ENCODE measurements at regions not wholly inside any gene's neighbourhood (a gene's known extent, or its start where the extent isn't known, plus 50 kb on each side); places are given as distances from the start of the nearest gene placed in this dataset.

GRCh38 chr2:60271131-60271530 lies 282.3 kb downstream of the BCL11A start:
- no peak for DNase-seq (ENCODE audit: low spot score in 2 of 2)
- Mint-ChIP-seq H3K4me1 (no peaks in the 10 kb centered on the region), H3K9me3 (peaks cover 4% of the 10 kb centered on the region), H3K27ac (no peak overlapping the region), H3K4me3 (no peak overlapping the region), H3K36me3 (no peaks in the 10 kb centered on the region)
- ATAC-seq = no peak

- ATAC-seq = no peak
- Mint-ChIP-seq H3K4me1 (no peaks in the 10 kb centered on the region), H3K36me3 (no peaks in the 10 kb centered on the region), H3K27ac (no peak overlapping the region), H3K4me3 (no peak overlapping the region), H3K9me3 (peaks cover 10% of the 10 kb centered on the region)
- no peak for DNase-seq (ENCODE audit: low spot score in 2 of 2)
Observed at GRCh38 chr2:60268661-60269060, 284.8 kb downstream of the BCL11A start.

GRCh38 chr2:60268032-60268431 lies 285.4 kb downstream of the BCL11A start:
- H3K4me1 Mint-ChIP-seq = no peaks in the 10 kb centered on the region

GRCh38 chr2:60267122-60267521 lies 286.3 kb downstream of the BCL11A start:
- no peak for DNase-seq (ENCODE audit: low spot score in 2 of 2)
- no peak for ATAC-seq
- no peaks in the 10 kb centered on the region for H3K4me1 Mint-ChIP-seq
- no peak overlapping the region for H3K4me3 Mint-ChIP-seq
- H3K9me3 Mint-ChIP-seq = peaks cover 7% of the 10 kb centered on the region
- no peaks in the 10 kb centered on the region for H3K36me3 Mint-ChIP-seq
- no peak overlapping the region for H3K27ac Mint-ChIP-seq

More at GRCh38 chr2:60268032-60268431, 285.4 kb downstream of the BCL11A start:
- Mint-ChIP-seq H3K4me3 (no peak overlapping the region), H3K36me3 (no peaks in the 10 kb centered on the region), H3K9me3 (peaks cover 8% of the 10 kb centered on the region), H3K27ac (no peak overlapping the region)
- no peak for ATAC-seq
- DNase-seq (ENCODE audit: low spot score in 2 of 2) = no peak

- no peak for DNase-seq (ENCODE audit: low spot score in 2 of 2)
- no peak for ATAC-seq
- Mint-ChIP-seq H3K9me3 (peaks cover 7% of the 10 kb centered on the region), H3K4me3 (no peak overlapping the region), H3K4me1 (no peaks in the 10 kb centered on the region), H3K27ac (no peak overlapping the region), H3K36me3 (no peaks in the 10 kb centered on the region)
Observed at GRCh38 chr2:60262178-60262577, 291.3 kb downstream of the BCL11A start.

GRCh38 chr2:60260639-60261296 lies 292.7 kb downstream of the BCL11A start:
- no peak for DNase-seq (ENCODE audit: low spot score in 2 of 2)

GRCh38 chr2:60259781-60260180 lies 293.7 kb downstream of the BCL11A start:
- Mint-ChIP-seq H3K27ac (no peak overlapping the region), H3K4me1 (no peaks in the 10 kb centered on the region), H3K4me3 (no peak overlapping the region), H3K36me3 (no peaks in the 10 kb centered on the region), H3K9me3 (peaks cover 4% of the 10 kb centered on the region)
- DNase-seq (ENCODE audit: low spot score in 2 of 2) (no peak), ATAC-seq (no peak)

More at GRCh38 chr2:60260639-60261296, 292.7 kb downstream of the BCL11A start:
- H3K27ac Mint-ChIP-seq = no peak overlapping the region
- H3K36me3 Mint-ChIP-seq = no peaks in the 10 kb centered on the region
- H3K4me3 Mint-ChIP-seq = no peak overlapping the region
- H3K9me3 Mint-ChIP-seq = peaks cover 7% of the 10 kb centered on the region
- no peak for ATAC-seq
- no peaks in the 10 kb centered on the region for H3K4me1 Mint-ChIP-seq

GRCh38 chr2:60252581-60253150 lies 300.8 kb downstream of the BCL11A start:
- H3K27ac Mint-ChIP-seq = no peak overlapping the region
- ATAC-seq (no peak), DNase-seq (ENCODE audit: low spot score in 2 of 2) (no peak)
- H3K4me1 Mint-ChIP-seq = no peaks in the 10 kb centered on the region
- no peak overlapping the region for H3K4me3 Mint-ChIP-seq
- H3K36me3 Mint-ChIP-seq = no peaks in the 10 kb centered on the region
- no peaks in the 10 kb centered on the region for H3K9me3 Mint-ChIP-seq

- no peak overlapping the region for H3K4me3 Mint-ChIP-seq
- ATAC-seq = no peak
- no peak for DNase-seq (ENCODE audit: low spot score in 2 of 2)
- peaks cover 2% of the 10 kb centered on the region for H3K9me3 Mint-ChIP-seq
- H3K36me3 Mint-ChIP-seq = no peaks in the 10 kb centered on the region
- no peak overlapping the region for H3K27ac Mint-ChIP-seq
- H3K4me1 Mint-ChIP-seq = no peaks in the 10 kb centered on the region
Observed at GRCh38 chr2:60251247-60251646, 302.2 kb downstream of the BCL11A start.

GRCh38 chr2:60249879-60250278 lies 303.6 kb downstream of the BCL11A start:
- DNase-seq (ENCODE audit: low spot score in 2 of 2) = no peak

GRCh38 chr2:60247471-60247870 lies 306.0 kb downstream of the BCL11A start:
- no peak for DNase-seq (ENCODE audit: low spot score in 2 of 2)
- ATAC-seq = no peak
- Mint-ChIP-seq H3K9me3 (peaks cover 6% of the 10 kb centered on the region), H3K4me3 (no peak overlapping the region), H3K4me1 (no peaks in the 10 kb centered on the region), H3K36me3 (no peaks in the 10 kb centered on the region), H3K27ac (no peak overlapping the region)

More at GRCh38 chr2:60249879-60250278, 303.6 kb downstream of the BCL11A start:
- Mint-ChIP-seq H3K27ac (no peak overlapping the region), H3K4me1 (no peaks in the 10 kb centered on the region), H3K4me3 (no peak overlapping the region), H3K9me3 (peaks cover 2% of the 10 kb centered on the region), H3K36me3 (no peaks in the 10 kb centered on the region)
- no peak for ATAC-seq

- H3K36me3 Mint-ChIP-seq = no peaks in the 10 kb centered on the region
- H3K27ac Mint-ChIP-seq = no peak overlapping the region
- no peak for DNase-seq (ENCODE audit: low spot score in 2 of 2)
- H3K9me3 Mint-ChIP-seq = peaks cover 6% of the 10 kb centered on the region
- no peaks in the 10 kb centered on the region for H3K4me1 Mint-ChIP-seq
- no peak for ATAC-seq
- H3K4me3 Mint-ChIP-seq = no peak overlapping the region
Observed at GRCh38 chr2:60246583-60246982, 306.9 kb downstream of the BCL11A start.

GRCh38 chr2:60234274-60234986 lies 319.0 kb downstream of the BCL11A start:
- no peak for ATAC-seq
- no peaks in the 10 kb centered on the region for H3K4me1 Mint-ChIP-seq
- peaks cover 16% of the 10 kb centered on the region for H3K9me3 Mint-ChIP-seq
- H3K36me3 Mint-ChIP-seq = no peaks in the 10 kb centered on the region
- no peak overlapping the region for H3K27ac Mint-ChIP-seq
- DNase-seq (ENCODE audit: low spot score in 2 of 2) = no peak
- H3K4me3 Mint-ChIP-seq = no peak overlapping the region

- no peak overlapping the region for H3K4me3 Mint-ChIP-seq
- H3K4me1 Mint-ChIP-seq = no peaks in the 10 kb centered on the region
- H3K9me3 Mint-ChIP-seq = peaks cover 16% of the 10 kb centered on the region
- DNase-seq (ENCODE audit: low spot score in 2 of 2) = no peak
- H3K36me3 Mint-ChIP-seq = no peaks in the 10 kb centered on the region
- H3K27ac Mint-ChIP-seq = no peak overlapping the region
- ATAC-seq = no peak
Observed at GRCh38 chr2:60230596-60230995, 322.9 kb downstream of the BCL11A start.

- ATAC-seq = no peak
- Mint-ChIP-seq H3K9me3 (peaks cover 16% of the 10 kb centered on the region), H3K36me3 (no peaks in the 10 kb centered on the region), H3K27ac (no peak overlapping the region), H3K4me1 (no peaks in the 10 kb centered on the region), H3K4me3 (no peak overlapping the region)
- no peak for DNase-seq (ENCODE audit: low spot score in 2 of 2)
Observed at GRCh38 chr2:60230037-60230436, 323.4 kb downstream of the BCL11A start.

- H3K36me3 Mint-ChIP-seq = no peaks in the 10 kb centered on the region
Observed at GRCh38 chr2:60226943-60227342, 326.5 kb downstream of the BCL11A start.

More at GRCh38 chr2:60226943-60227342, 326.5 kb downstream of the BCL11A start:
- DNase-seq (ENCODE audit: low spot score in 2 of 2) (no peak), ATAC-seq (no peak)
- Mint-ChIP-seq H3K27ac (no peak overlapping the region), H3K4me3 (no peak overlapping the region), H3K4me1 (no peaks in the 10 kb centered on the region), H3K9me3 (peaks cover 3% of the 10 kb centered on the region)
